ENCODE measurements at regions not wholly inside any gene's neighbourhood (a gene's known extent, or its start where the extent isn't known, plus 50 kb on each side); places are given as distances from the start of the nearest gene placed in this dataset.

DNA sequence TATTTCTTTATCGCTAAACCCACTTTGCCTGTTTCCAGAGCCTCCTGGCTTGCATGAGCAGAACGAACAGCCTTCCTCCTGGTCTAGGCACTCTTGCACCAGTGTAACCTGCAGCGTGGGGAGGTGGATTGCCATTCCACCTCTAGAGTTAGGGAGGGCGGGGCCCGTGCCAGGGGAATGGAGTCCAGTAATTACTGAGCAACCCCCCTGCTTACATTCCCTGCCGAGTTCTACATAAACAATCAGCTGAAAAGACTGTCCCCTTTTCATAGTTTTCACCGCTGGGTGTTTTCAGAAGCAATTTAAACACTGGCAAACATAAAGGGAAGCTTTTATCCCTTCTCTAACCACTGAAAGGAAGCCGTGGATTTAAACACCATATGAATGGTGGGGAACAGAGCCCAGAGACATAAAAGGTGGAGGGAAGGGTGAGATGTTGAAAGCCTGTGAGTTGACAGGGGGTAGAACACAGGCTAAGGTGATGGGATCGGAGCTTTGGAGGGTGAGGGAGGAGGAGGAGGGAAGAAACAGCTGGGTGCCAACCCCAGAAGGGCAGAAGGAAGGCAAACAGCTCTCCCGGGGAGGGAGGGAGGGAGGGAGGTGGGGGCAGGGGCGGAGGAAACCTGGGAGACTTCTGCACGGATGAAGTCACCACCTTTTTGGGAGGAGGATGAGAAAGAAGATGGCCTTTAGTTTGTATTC, 68.0 kb upstream of the WDR26 start:
- TF ChIP-seq, protein P1, sequence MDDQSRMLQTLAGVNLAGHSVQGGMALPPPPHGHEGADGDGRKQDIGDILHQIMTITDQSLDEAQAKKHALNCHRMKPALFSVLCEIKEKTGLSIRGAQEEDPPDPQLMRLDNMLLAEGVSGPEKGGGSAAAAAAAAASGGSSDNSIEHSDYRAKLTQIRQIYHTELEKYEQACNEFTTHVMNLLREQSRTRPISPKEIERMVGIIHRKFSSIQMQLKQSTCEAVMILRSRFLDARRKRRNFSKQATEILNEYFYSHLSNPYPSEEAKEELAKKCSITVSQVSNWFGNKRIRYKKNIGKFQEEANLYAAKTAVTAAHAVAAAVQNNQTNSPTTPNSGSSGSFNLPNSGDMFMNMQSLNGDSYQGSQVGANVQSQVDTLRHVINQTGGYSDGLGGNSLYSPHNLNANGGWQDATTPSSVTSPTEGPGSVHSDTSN (IDR thresholded peaks at IDR 0.05): no peak
- TF ChIP-seq, protein P2, sequence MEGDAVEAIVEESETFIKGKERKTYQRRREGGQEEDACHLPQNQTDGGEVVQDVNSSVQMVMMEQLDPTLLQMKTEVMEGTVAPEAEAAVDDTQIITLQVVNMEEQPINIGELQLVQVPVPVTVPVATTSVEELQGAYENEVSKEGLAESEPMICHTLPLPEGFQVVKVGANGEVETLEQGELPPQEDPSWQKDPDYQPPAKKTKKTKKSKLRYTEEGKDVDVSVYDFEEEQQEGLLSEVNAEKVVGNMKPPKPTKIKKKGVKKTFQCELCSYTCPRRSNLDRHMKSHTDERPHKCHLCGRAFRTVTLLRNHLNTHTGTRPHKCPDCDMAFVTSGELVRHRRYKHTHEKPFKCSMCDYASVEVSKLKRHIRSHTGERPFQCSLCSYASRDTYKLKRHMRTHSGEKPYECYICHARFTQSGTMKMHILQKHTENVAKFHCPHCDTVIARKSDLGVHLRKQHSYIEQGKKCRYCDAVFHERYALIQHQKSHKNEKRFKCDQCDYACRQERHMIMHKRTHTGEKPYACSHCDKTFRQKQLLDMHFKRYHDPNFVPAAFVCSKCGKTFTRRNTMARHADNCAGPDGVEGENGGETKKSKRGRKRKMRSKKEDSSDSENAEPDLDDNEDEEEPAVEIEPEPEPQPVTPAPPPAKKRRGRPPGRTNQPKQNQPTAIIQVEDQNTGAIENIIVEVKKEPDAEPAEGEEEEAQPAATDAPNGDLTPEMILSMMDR (IDR thresholded peaks at IDR 0.05): no peak

Measured in A549 (cell line).